Fibroblast of skin of right biceps (primary cell): ENCODE measurements at regions not wholly inside any gene's neighbourhood (a gene's known extent, or its start where the extent isn't known, plus 50 kb on each side); places are given as distances from the start of the nearest gene placed in this dataset.
A peak's percentile ranks its signal among the peaks of the same experiment; 100 is the strongest.
"Not testable (repeated sequence)": the region's sequence is repeated elsewhere in the genome, so short reads cannot be mapped to it uniquely, and the experiment has no call there.

ENCODE experiments used
- DNase-seq: peaks from one replicate; pipeline ENCODE4 v3.0.0-alpha.2; 2013

- no peak for DNase-seq
Measured at GRCh38 chr14:95818581-95818980, 58.1 kb upstream of the TUNAR start.

- DNase-seq, result no peak
Measured at GRCh38 chr14:95817271-95817670, 59.4 kb upstream of the TUNAR start.

- DNase-seq, result no peak
Measured at GRCh38 chr14:95816539-95816938, 60.1 kb upstream of the TUNAR start.

DNA sequence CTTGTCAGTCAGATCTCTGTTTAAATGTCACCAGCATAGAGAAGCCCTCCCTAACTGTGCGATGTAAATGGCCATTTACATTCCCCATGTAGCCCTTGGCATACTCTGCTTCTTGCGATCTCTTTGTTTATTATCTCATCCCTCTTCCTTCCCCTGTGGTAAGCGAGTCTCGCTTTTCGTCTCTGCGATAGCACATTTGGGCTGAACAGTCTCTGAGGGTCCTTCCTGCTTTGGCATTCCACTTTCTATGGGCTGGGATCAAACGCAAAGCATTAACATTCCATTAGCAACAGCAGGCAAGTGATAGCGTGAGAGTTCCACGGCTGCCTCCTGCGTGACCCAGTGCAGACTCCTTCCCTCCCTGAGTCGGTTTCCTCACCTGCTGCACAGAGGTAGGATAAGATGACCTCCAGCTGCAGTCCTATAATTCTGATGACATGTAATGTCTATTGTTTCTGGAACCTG lies 61.4 kb upstream of the TUNAR start:
- DNase-seq, result no peak

DNA sequence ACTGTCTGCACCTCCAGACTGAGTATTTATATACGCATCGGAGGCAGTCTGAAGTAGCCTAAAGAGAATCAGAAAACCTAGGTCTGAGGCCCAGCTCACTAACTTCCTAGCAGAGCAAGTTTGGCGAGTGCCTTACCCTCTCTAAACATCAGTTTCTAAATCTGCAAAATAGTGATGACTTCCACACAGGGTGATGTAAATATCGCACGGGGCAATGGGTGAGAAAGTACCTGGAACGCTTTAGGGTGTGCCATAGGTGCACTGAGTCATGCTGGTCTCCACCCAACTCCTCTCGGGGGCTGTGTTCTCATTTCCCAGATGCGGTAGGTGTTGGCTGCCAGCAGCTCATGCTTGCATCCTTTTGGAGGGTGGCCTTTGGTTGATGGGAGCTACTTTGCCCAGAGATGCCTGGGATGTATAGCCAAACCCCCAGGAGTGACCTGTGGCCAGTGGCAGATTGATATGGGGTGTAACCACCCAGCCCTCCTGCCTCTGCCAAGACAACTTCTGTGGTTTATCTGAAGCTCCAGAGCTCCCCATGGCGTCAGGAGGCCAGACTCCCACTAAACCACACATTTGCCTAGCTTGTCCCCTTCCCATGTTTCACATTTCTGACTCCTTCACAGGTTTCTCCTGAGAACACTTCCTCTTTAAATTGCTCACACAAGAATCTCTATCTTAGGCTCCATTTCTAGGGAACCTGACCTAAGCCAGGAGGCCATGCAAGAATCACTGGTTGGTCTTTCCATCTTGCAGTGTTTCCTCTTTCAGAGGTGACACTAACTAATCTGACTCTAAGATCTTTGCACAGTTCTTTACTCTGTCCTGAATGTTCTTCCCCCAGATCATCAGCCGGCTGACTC lies 62.0 kb upstream of the TUNAR start:
- DNase-seq, result no peak

DNA sequence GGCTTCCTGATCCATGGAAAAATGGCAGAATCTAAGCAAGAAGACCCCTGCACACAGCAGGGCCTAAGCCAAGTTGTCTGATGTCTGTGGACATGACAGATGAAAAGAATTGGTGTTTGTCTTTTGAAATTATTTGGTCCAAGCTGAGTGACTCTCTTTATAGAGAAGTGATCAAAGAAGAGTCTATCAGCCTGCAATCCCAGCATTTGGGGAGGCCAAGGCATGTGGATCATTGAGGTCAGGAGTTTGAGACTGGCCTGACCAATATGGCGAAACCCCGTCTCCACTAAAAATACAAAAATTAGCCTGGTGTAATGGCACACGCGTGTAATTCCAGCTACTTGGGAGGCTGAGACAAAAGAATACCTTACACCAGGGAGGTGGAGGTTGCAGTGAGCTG lies 64.8 kb upstream of the TUNAR start:
- DNase-seq, result no peak

- DNase-seq, result no peak
Measured at GRCh38 chr14:95808371-95808770, 68.3 kb upstream of the TUNAR start.

DNA sequence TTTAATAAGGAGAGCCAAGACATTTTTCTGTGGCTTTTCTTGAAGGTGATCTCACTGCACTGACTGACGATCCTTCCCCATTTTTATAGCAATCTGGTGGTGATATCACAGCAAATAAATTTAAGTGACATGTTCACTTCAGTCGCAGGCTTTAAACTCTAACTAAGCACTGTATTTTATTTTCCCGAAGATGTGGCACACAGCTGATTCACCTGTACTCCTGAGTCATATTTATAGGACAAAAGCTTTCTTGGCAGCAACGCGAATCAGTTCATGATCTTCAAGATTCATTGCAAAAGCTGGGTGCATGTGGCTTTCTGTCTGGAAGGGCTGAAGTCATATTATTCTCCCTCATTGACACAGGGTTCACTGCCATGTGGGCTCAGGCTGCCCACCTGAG lies 79.8 kb upstream of the TUNAR start:
- no peak for DNase-seq

GRCh38 chr14:95787941-95788340 lies 74.0 kb upstream of the TCL1A start:
- DNase-seq, result no peak

- DNase-seq, result no peak
Measured at GRCh38 chr14:95786566-95786965, 72.6 kb upstream of the TCL1A start.

DNA sequence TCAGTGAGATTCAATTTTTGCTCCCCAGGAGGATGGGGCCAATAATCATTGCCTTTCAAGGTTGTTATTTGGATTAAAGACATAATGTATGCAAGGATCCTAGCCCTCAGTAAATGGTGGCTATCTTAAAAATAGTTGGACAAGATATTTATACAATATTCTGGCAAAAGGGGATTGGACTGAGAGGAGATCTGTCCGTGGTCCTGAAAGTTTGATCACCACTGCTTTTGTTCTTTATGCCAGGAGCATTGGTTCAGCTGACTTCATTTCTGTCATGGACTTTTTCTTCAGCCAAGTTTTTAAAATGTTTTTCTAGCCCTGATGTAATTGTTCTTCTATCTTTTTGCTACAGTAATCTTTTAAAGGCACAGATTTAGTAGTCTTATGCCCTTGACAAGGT lies 70.2 kb upstream of the TCL1A start:
- DNase-seq, result peak; percentile 26

GRCh38 chr14:95776798-95777534 lies 63.0 kb upstream of the TCL1A start:
- no peak for DNase-seq

DNA sequence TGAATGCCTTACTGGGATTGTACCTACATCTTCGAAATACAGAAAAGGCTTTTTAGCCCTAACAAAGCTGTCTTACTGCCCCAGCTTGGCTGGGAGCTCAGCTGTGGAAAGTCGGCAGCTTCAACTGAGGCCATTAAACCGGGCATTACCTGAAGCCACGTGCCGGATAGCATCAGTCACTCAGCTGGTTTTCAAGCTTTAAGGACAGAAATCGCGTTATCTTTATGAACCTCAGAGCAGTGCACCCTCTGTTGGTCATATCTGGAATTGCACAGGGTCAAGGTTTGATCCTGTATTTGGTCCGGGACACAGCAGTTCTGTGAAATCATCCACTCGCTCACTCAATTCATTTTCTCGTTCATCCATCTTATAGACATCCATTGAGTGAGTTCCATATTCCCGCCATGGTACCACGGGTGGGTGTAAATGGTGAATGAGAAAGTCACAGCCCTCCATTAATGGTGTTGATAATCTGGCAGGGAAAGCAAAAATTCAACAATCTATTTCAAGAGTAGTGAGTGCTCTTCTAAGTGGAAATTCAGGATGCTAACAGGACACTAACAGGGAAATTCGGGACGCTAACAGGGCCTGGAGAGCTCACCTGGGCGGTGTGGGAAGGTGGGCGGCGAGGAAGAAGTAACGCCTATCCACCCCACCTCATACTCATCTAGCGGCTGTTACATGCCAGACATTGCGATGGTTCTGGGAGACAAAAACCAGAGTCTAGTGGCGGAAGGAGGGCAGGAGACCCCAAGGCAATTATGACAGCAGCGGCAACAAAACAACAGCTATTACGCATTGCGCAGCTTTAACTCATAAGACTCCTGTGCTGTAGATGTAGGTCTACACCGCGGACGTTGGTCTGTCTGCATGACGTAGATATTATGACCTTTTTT lies 60.6 kb upstream of the TCL1A start:
- peak; percentile 29 for DNase-seq

- DNase-seq, result peak; percentile 3
Measured at GRCh38 chr14:95770777-95771176, 56.9 kb upstream of the TCL1A start.

GRCh38 chr14:95769976-95770375 lies 56.1 kb upstream of the TCL1A start:
- DNase-seq, result no peak

GRCh38 chr14:95769431-95769830 lies 55.5 kb upstream of the TCL1A start:
- not testable (repeated sequence) for DNase-seq

DNA sequence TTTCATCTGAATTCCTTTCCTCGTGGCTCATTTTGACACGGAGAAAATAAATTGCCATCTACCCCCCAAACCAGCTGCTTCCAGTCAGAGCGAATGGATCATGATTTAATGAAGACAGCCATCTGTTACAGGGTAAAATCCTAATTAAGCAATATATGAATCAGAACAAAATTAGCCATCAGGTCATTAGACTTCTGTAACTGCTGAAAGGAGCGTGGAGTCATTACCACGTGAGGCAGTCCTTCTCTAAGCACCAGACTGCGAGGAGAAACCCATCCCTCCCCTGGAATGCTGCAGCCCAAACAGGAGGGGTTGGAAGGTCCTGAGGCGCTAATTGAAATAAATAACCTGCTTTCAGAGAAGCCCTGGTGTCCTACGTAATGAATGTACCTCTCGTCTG lies 51.1 kb upstream of the TCL1A start:
- no peak for DNase-seq

GRCh38 chr14:95763875-95764274 lies 50.0 kb upstream of the TCL1A start:
- no peak for DNase-seq
